Neural progenitor cell (in vitro differentiated cells): ENCODE measurements at regions not wholly inside any gene's neighbourhood (a gene's known extent, or its start where the extent isn't known, plus 50 kb on each side); places are given as distances from the start of the nearest gene placed in this dataset.

Experiments used
- DNase-seq: peaks from one replicate; pipeline ENCODE4 v3.0.0-alpha.2; 2016; ENCODE audit warnings: low spot score
- H2AFZ ChIP-seq: fragments of 200-600 bp; sonication (generic); replicated peaks from 2 replicates; pipeline ENCODE4 v1.6.1; 2016; ENCODE audit warnings: antibody characterized with exemption
- H3F3A ChIP-seq: fragments of 200-600 bp; sonication (generic); 2 replicates; pipeline ENCODE4 v1.6.1; 2016; ENCODE audit warnings: antibody characterized with exemption, low read depth
- H3K27ac ChIP-seq: fragments of 200-600 bp; sonication (generic); 2 replicates; pipeline ENCODE4 v1.5.1; 2016; ENCODE audit warnings: mild to moderate bottlenecking
- H3K27me3 ChIP-seq: fragments of 200-600 bp; sonication (generic); 2 replicates; pipeline ENCODE4 v1.6.1; 2016; ENCODE audit warnings: mild to moderate bottlenecking, moderate library complexity
- H3K36me3 ChIP-seq: fragments of 200-600 bp; sonication (generic); 2 replicates; pipeline ENCODE4 v1.5.1; 2016
- H3K4me1 ChIP-seq: fragments of 200-600 bp; sonication (generic); 2 replicates; pipeline ENCODE4 v1.6.1; 2016; ENCODE audit warnings: mixed run types
- H3K4me2 ChIP-seq: fragments of 200-600 bp; sonication (generic); 2 replicates; pipeline ENCODE4 v1.6.1; 2016
- H3K4me3 ChIP-seq: fragments of 200-600 bp; sonication (generic); 2 replicates; pipeline ENCODE4 v1.5.1; 2016
- H3K79me2 ChIP-seq: fragments of 200-600 bp; sonication (generic); 2 replicates; pipeline ENCODE4 v1.6.1; 2016; ENCODE audit warnings: low read depth
- H3K9ac ChIP-seq: fragments of 200-600 bp; sonication (generic); 2 replicates; pipeline ENCODE4 v1.6.1; 2016
- H3K9me3 ChIP-seq: fragments of 200-600 bp; sonication (generic); 2 replicates; pipeline ENCODE4 v1.5.1; 2016; ENCODE audit warnings: low read depth
- H4K20me1 ChIP-seq: fragments of 200-600 bp; sonication (generic); 2 replicates; pipeline ENCODE4 v1.6.1; 2016; ENCODE audit warnings: low read depth
- H3K27ac Mint-ChIP-seq: 3 replicates; pipeline ENCODE4 v1.8.0; 2021; ENCODE audit warnings: mixed read lengths
- H3K27me3 Mint-ChIP-seq: 2 replicates; pipeline ENCODE4 v1.8.0; 2022; ENCODE audit warnings: low read depth, mild to moderate bottlenecking, inconsistent platforms, moderate library complexity, mixed read lengths; ENCODE audit not compliant: insufficient read depth
- H3K36me3 Mint-ChIP-seq: 3 replicates; pipeline ENCODE4 v1.8.0; 2021; ENCODE audit warnings: mixed read lengths
- H3K4me1 Mint-ChIP-seq: 3 replicates; pipeline ENCODE4 v1.8.0; 2021; ENCODE audit warnings: mixed read lengths
- H3K4me3 Mint-ChIP-seq: 3 replicates; pipeline ENCODE4 v1.8.0; 2021; ENCODE audit warnings: mild to moderate bottlenecking, moderate library complexity, mixed read lengths
- H3K9me3 Mint-ChIP-seq: 3 replicates; pipeline ENCODE4 v1.8.0; 2020; ENCODE audit warnings: mixed read lengths
- CTCF ChIP-seq: fragments of 200-600 bp; sonication (generic); IDR thresholded peaks from 2 replicates; pipeline ENCODE4 v1.5.1; 2017; ENCODE audit warnings: antibody characterized with exemption, mild to moderate bottlenecking
- EZH2 ChIP-seq: fragments of 200-600 bp; sonication (generic); IDR thresholded peaks from 2 replicates; pipeline ENCODE4 v1.6.1; 2017; ENCODE audit warnings: antibody characterized with exemption, mild to moderate bottlenecking, moderate library complexity
- EZH2phosphoT487 ChIP-seq: fragments of 200-600 bp; sonication (generic); IDR thresholded peaks from 2 replicates; pipeline ENCODE4 v1.6.1; 2017; ENCODE audit warnings: antibody characterized with exemption

- no peaks in the 10 kb centered on the region for H3K36me3 Mint-ChIP-seq
- no peak overlapping the region for H3K27ac ChIP-seq
- H3K9me3 Mint-ChIP-seq = peaks cover under 1% of the 10 kb centered on the region
- H3K9ac ChIP-seq = no peak overlapping the region
- H2AFZ ChIP-seq = no peak overlapping the region
- no peaks in the 10 kb centered on the region for H3K36me3 ChIP-seq
- H3K27me3 ChIP-seq = no peaks in the 10 kb centered on the region
- no peaks in the 10 kb centered on the region for H3F3A ChIP-seq
- H3K4me3 ChIP-seq = no peak overlapping the region
- no peak overlapping the region for H3K4me2 ChIP-seq
- TF ChIP-seq EZH2 = no peak
- TF ChIP-seq EZH2phosphoT487 = no peak
- TF ChIP-seq CTCF = no peak
- no peaks in the 10 kb centered on the region for H3K4me1 Mint-ChIP-seq
- no peak overlapping the region for H3K27ac Mint-ChIP-seq
- H3K79me2 ChIP-seq = no peaks in the 10 kb centered on the region
- no peaks in the 10 kb centered on the region for H3K9me3 ChIP-seq
- no peaks in the 10 kb centered on the region for H3K4me1 ChIP-seq
- H3K27me3 Mint-ChIP-seq = peaks cover 2% of the 10 kb centered on the region
- no peak overlapping the region for H3K4me3 Mint-ChIP-seq
- no peaks in the 10 kb centered on the region for H4K20me1 ChIP-seq
- DNase-seq = no peak
These were observed 1321.0 kb downstream of the ROBO2 start for GRCh38 chr3:78360849-78361248.

GRCh38 chr3:78368636-78369345, 1328.9 kb downstream of the ROBO2 start:
- H3K9me3 Mint-ChIP-seq = no peaks in the 10 kb centered on the region
- Histone ChIP-seq H3K9ac (no peak overlapping the region), H3K79me2 (no peaks in the 10 kb centered on the region), H3K4me2 (no peak overlapping the region), H3F3A (no peaks in the 10 kb centered on the region), H3K9me3 (no peaks in the 10 kb centered on the region), H3K36me3 (no peaks in the 10 kb centered on the region), H3K27ac (no peak overlapping the region), H3K4me3 (no peak overlapping the region), H2AFZ (no peak overlapping the region), H3K4me1 (peaks cover 3% of the 10 kb centered on the region), H4K20me1 (no peaks in the 10 kb centered on the region), H3K27me3 (no peaks in the 10 kb centered on the region)
- no peak overlapping the region for H3K4me3 Mint-ChIP-seq
- no peak for DNase-seq
- H3K36me3 Mint-ChIP-seq = no peaks in the 10 kb centered on the region
- TF ChIP-seq EZH2phosphoT487 (no peak), CTCF (no peak), EZH2 (no peak)
- H3K4me1 Mint-ChIP-seq = no peaks in the 10 kb centered on the region
- no peaks in the 10 kb centered on the region for H3K27me3 Mint-ChIP-seq
- H3K27ac Mint-ChIP-seq = no peak overlapping the region

GRCh38 chr3:78390221-78390620, 1350.3 kb downstream of the ROBO2 start:
- TF ChIP-seq CTCF (no peak), EZH2 (no peak), EZH2phosphoT487 (no peak)
- H3F3A ChIP-seq = no peaks in the 10 kb centered on the region
- Mint-ChIP-seq H3K27ac (no peak overlapping the region), H3K36me3 (peaks cover 13% of the 10 kb centered on the region), H3K4me3 (no peak overlapping the region), H3K4me1 (no peaks in the 10 kb centered on the region), H3K27me3 (no peaks in the 10 kb centered on the region), H3K9me3 (peaks cover 40% of the 10 kb centered on the region)
- H3K4me3 ChIP-seq = no peak overlapping the region
- H3K9ac ChIP-seq = no peak overlapping the region
- H3K4me2 ChIP-seq = no peak overlapping the region
- no peaks in the 10 kb centered on the region for H3K79me2 ChIP-seq
- H3K9me3 ChIP-seq = no peaks in the 10 kb centered on the region
- no peaks in the 10 kb centered on the region for H4K20me1 ChIP-seq
- no peaks in the 10 kb centered on the region for H3K27me3 ChIP-seq
- H3K4me1 ChIP-seq = no peaks in the 10 kb centered on the region
- H2AFZ ChIP-seq = no peak overlapping the region
- H3K27ac ChIP-seq = no peak overlapping the region
- H3K36me3 ChIP-seq = no peaks in the 10 kb centered on the region
- DNase-seq = no peak
